ENCODE measurements at regions not wholly inside any gene's neighbourhood (a gene's known extent, or its start where the extent isn't known, plus 50 kb on each side); places are given as distances from the start of the nearest gene placed in this dataset.

DNA sequence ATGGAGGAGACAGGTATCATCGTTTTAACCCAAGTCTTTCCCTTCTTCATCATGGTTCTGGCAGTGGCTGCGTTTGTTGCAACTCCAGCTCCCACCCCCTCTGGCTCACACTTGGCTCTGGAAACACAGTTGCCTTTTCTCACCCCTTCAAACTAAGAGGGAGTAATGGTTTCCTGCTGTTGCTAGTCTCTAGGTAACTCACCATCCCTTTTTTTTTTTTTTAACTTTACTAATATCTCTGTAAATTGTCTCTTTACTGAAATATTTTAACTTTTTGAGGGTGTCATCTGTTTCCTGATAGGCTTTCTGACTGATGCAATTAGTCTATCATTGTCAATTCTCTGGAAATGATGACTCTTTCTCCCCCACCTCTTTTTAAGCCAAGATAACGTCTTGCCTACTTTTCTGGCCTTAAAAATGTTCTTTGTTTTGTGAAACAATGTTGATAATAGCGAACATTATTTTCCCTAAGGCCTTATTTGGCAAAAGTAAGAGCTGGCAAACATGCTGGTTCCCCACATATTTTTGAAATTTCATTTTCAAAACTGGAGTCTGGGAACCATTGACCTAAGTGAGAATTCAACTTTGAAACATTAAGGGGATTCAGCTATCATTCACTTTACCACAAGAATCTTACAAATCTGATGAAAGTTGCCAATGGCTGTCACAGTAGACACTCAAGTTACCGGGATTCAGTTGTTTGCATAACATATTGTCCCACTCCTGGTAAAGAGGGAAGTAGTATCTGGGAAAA, 85.3 kb downstream of the LEPR start:
- TF ChIP-seq, protein P1, sequence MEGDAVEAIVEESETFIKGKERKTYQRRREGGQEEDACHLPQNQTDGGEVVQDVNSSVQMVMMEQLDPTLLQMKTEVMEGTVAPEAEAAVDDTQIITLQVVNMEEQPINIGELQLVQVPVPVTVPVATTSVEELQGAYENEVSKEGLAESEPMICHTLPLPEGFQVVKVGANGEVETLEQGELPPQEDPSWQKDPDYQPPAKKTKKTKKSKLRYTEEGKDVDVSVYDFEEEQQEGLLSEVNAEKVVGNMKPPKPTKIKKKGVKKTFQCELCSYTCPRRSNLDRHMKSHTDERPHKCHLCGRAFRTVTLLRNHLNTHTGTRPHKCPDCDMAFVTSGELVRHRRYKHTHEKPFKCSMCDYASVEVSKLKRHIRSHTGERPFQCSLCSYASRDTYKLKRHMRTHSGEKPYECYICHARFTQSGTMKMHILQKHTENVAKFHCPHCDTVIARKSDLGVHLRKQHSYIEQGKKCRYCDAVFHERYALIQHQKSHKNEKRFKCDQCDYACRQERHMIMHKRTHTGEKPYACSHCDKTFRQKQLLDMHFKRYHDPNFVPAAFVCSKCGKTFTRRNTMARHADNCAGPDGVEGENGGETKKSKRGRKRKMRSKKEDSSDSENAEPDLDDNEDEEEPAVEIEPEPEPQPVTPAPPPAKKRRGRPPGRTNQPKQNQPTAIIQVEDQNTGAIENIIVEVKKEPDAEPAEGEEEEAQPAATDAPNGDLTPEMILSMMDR (IDR thresholded peaks at IDR 0.05), result no peak
- TF ChIP-seq POLR2A (IDR thresholded peaks at IDR 0.05), result no peak

All from heart left ventricle (tissue), 13 donors.